ENCODE measurements at regions not wholly inside any gene's neighbourhood (a gene's known extent, or its start where the extent isn't known, plus 50 kb on each side); places are given as distances from the start of the nearest gene placed in this dataset.

DNA sequence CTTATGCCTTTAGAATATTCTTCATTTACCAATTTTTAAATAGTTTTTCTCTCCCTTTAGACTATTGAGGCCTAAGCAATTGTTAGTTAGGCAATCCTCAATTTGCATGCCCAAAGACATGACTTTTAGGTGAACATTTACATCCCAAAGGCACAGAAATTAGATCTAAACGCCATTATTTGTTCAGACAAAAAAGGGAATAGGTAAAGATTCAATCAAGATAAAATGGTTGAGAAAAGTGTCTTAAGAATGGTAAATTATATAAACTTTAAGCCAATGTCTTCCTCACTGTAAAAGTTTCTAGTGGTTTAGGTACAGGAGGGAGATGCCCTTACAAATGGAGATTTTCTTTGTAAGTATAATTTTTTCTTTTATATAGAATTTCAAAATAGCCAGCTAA lies 50.2 kb upstream of the MME start:
- WGBS, 2 donors = 84 to 85% methylated on average over 1 of the region's 1 CpG
- TF ChIP-seq POLR2A (IDR thresholded peaks at IDR 0.05) = no peak
- TF ChIP-seq, protein P1, sequence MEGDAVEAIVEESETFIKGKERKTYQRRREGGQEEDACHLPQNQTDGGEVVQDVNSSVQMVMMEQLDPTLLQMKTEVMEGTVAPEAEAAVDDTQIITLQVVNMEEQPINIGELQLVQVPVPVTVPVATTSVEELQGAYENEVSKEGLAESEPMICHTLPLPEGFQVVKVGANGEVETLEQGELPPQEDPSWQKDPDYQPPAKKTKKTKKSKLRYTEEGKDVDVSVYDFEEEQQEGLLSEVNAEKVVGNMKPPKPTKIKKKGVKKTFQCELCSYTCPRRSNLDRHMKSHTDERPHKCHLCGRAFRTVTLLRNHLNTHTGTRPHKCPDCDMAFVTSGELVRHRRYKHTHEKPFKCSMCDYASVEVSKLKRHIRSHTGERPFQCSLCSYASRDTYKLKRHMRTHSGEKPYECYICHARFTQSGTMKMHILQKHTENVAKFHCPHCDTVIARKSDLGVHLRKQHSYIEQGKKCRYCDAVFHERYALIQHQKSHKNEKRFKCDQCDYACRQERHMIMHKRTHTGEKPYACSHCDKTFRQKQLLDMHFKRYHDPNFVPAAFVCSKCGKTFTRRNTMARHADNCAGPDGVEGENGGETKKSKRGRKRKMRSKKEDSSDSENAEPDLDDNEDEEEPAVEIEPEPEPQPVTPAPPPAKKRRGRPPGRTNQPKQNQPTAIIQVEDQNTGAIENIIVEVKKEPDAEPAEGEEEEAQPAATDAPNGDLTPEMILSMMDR (IDR thresholded peaks at IDR 0.05) = no peak
- intact Hi-C loops (cut with DNase I; ENCODE audit: low total_unique reads) = no loop called here

GRCh38 chr3:155026999-155027591 lies 53.0 kb upstream of the MME start:
- no peak for TF ChIP-seq POLR2A (IDR thresholded peaks at IDR 0.05)
- TF ChIP-seq, protein P1 (IDR thresholded peaks at IDR 0.05) = no peak
- DNase-seq (ENCODE audit: low spot score in 2 of 2) = peak in 1 of 2 donors; percentile 15
- 40 to 44% methylated on average over 2 of the region's 2 CpGs for WGBS, 2 donors
- intact Hi-C loops (cut with DNase I; ENCODE audit: low total_unique reads) = no loop called here
- H3K4me3 ChIP-seq (ENCODE audit: low read depth, poor library complexity, severe bottlenecking) = no peak overlapping the region

More for the DNA sequence above, 50.2 kb upstream of the MME start:
- H3K4me3 ChIP-seq (ENCODE audit: low read depth, poor library complexity, severe bottlenecking) = no peak overlapping the region
- no peak for DNase-seq (ENCODE audit: low spot score in 2 of 2)

GRCh38 chr3:155024006-155024638 lies 56.0 kb upstream of the MME start:
- TF ChIP-seq, protein P1 (IDR thresholded peaks at IDR 0.05) = no peak
- no peak for TF ChIP-seq POLR2A (IDR thresholded peaks at IDR 0.05)
- H3K4me3 ChIP-seq (ENCODE audit: low read depth, poor library complexity, severe bottlenecking) = no peak overlapping the region
- WGBS, 2 donors = 65 to 79% methylated on average over 2 of the region's 2 CpGs
- no peak for DNase-seq (ENCODE audit: low spot score in 2 of 2)
- intact Hi-C loops (cut with DNase I; ENCODE audit: low total_unique reads) = no loop called here

- intact Hi-C loops (cut with DNase I; ENCODE audit: low total_unique reads) = no loop called here
- no peak overlapping the region for H3K4me3 ChIP-seq (ENCODE audit: low read depth, poor library complexity, severe bottlenecking)
- DNase-seq (ENCODE audit: low spot score in 2 of 2) = no peak
- TF ChIP-seq POLR2A (IDR thresholded peaks at IDR 0.05) = no peak
- TF ChIP-seq, protein P1 (IDR thresholded peaks at IDR 0.05) = no peak
Observed at GRCh38 chr3:155022896-155023295, 57.2 kb upstream of the MME start.

DNA sequence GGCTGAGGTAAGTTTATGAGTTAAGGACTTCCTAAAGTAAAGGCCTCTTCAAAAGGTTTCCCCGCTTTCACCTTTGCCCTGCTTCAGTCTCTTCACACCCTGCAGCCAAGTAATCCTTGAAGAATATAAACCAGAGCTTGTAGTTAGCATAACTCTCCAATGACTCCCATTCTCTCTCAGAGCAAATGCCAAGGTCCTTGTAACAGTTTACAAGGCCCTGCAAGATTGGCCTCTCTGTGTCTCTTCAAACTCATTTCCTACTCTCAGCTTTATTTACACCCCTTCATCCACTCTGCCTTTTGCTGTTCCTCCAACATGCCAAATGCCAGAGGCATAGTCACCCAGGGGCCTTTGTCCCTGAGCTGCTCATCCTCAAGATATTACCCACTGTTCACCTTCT lies 60.5 kb upstream of the MME start:
- no peak for TF ChIP-seq POLR2A (IDR thresholded peaks at IDR 0.05)
- TF ChIP-seq, protein P1 (IDR thresholded peaks at IDR 0.05) = no peak
- WGBS, 2 donors = 94 to 100% methylated on average over 1 of the region's 1 CpG
- H3K4me3 ChIP-seq (ENCODE audit: low read depth, poor library complexity, severe bottlenecking) = no peak overlapping the region
- intact Hi-C loops (cut with DNase I; ENCODE audit: low total_unique reads) = no loop called here
- DNase-seq (ENCODE audit: low spot score in 2 of 2) = no peak

Data from lower leg skin (tissue), 4 donors.